GM19351 (cell line): ENCODE measurements at regions not wholly inside any gene's neighbourhood (a gene's known extent, or its start where the extent isn't known, plus 50 kb on each side); places are given as distances from the start of the nearest gene placed in this dataset.
"Not testable (repeated sequence)": the region's sequence is repeated elsewhere in the genome, so short reads cannot be mapped to it uniquely, and the experiment has no call there.

ENCODE experiments used
- ATAC-seq: cut with Tn5 transposase; IDR thresholded peaks from one replicate; pipeline ENCODE4 v1.9.1; 2021; ENCODE audit warnings: mild to moderate bottlenecking, moderate library complexity; ENCODE audit not compliant: unreplicated experiment

GRCh38 chr21:8377093-8377841 is 2144.1 kb upstream of the TPTE start:
- peak; percentile 67 for ATAC-seq

- peak; percentile 47 for ATAC-seq
Measured at GRCh38 chr21:8380419-8381079, 2140.8 kb upstream of the TPTE start.

- not testable (repeated sequence) for ATAC-seq
Measured at GRCh38 chr21:8388169-8388939, 2133.0 kb upstream of the TPTE start.

- not testable (repeated sequence) for ATAC-seq
Measured at GRCh38 chr21:8388940-8389238, 2132.5 kb upstream of the TPTE start.

GRCh38 chr21:8390550-8391171 is 2130.7 kb upstream of the TPTE start:
- ATAC-seq: not testable (repeated sequence)

- ATAC-seq: not testable (repeated sequence)
Measured at GRCh38 chr21:8394380-8394779, 2127.0 kb upstream of the TPTE start.

- not testable (repeated sequence) for ATAC-seq
Measured at GRCh38 chr21:8395992-8396391, 2125.4 kb upstream of the TPTE start.

GRCh38 chr21:8398870-8399437 is 2122.4 kb upstream of the TPTE start:
- not testable (repeated sequence) for ATAC-seq

GRCh38 chr21:8399866-8400265 is 2121.5 kb upstream of the TPTE start:
- not testable (repeated sequence) for ATAC-seq

GRCh38 chr21:8401799-8402198 is 2119.6 kb upstream of the TPTE start:
- ATAC-seq: not testable (repeated sequence)

- not testable (repeated sequence) for ATAC-seq
Measured at GRCh38 chr21:8406331-8406730, 2115.1 kb upstream of the TPTE start.

GRCh38 chr21:8411139-8411671 is 2110.2 kb upstream of the TPTE start:
- not testable (repeated sequence) for ATAC-seq

- peak; percentile 56 for ATAC-seq
Measured at GRCh38 chr21:8419925-8420560, 2101.3 kb upstream of the TPTE start.

- ATAC-seq: peak; percentile 35
Measured at GRCh38 chr21:8427790-8428667, 2093.4 kb upstream of the TPTE start.

GRCh38 chr21:8428668-8429456 is 2092.5 kb upstream of the TPTE start:
- peak; percentile 58 for ATAC-seq

- not testable (repeated sequence) for ATAC-seq
Measured at GRCh38 chr21:8434710-8435109, 2086.7 kb upstream of the TPTE start.

- ATAC-seq: not testable (repeated sequence)
Measured at GRCh38 chr21:8443093-8443492, 2078.3 kb upstream of the TPTE start.

- not testable (repeated sequence) for ATAC-seq
Measured at GRCh38 chr21:8449807-8450206, 2071.6 kb upstream of the TPTE start.
